AG04450 (cell line): ENCODE measurements at regions not wholly inside any gene's neighbourhood (a gene's known extent, or its start where the extent isn't known, plus 50 kb on each side); places are given as distances from the start of the nearest gene placed in this dataset.

Experiments
- CTCF ChIA-PET: fragments of 300-600, 350-600 bp; formaldehyde crosslinking; extraction: SDS; loops from one replicate; lab custom pipeline; 2022; ENCODE audit warnings: antibody characterized with exemption, inconsistent platforms; lab: Charles Lee
- POLR2A ChIA-PET: fragments of 350-600 bp; formaldehyde crosslinking; extraction: SDS; loops from one replicate; lab custom pipeline; 2021; ENCODE audit warnings: antibody characterized with exemption, inconsistent platforms; lab: Yijun Ruan, JAX
- DNase-seq: peaks from one replicate; pipeline ENCODE4 v3.0.0-alpha.2; 2011; ENCODE audit warnings: low read depth, low spot score
- H3K27ac ChIP-seq: one replicate; pipeline ENCODE4 v1.5.1; 2012; ENCODE audit warnings: low read depth, low read length, control low read depth
- H3K27me3 ChIP-seq: one replicate; pipeline ENCODE4 v1.6.0; 2012; ENCODE audit warnings: low read length; ENCODE audit not compliant: control insufficient read depth, insufficient read depth
- H3K4me3 ChIP-seq: 2 replicates; pipeline ENCODE4 v1.5.1; 2011; ENCODE audit warnings: mild to moderate bottlenecking, low read depth, low read length, control low read depth
- H3K9me3 ChIP-seq: 2 replicates; pipeline ENCODE4 v1.5.1; 2012; ENCODE audit warnings: low read length; ENCODE audit not compliant: control insufficient read depth, insufficient read depth
- CTCF ChIP-seq: IDR thresholded peaks from 2 replicates; pipeline ENCODE4 v1.5.1; 2011; ENCODE audit warnings: low read depth, low read length, control low read depth, inconsistent platforms

DNA sequence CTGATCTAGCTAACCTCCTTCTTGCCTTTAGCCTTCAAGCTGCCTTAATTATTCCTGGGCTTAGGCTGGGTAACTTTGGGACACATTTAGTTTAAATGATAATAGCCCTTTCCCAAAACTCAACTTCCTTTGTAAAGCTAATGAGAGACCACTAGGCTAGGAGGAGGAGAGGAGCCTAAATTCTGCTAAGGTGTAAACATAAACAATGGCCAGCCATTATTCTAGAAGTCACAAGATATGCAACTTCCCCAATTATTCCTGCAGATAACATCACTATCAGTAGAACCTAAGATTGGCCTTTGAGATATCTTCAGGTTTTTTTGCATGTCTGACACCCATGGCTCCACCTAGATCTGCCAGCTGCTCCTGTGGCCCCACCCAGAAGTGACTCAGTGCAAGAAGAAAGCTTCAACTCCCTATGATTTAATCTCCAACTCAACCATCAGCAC lies 131.2 kb upstream of the FAM20A start:
- Histone ChIP-seq H3K4me3 (no peak overlapping the region), H3K27ac (no peak overlapping the region), H3K9me3 (no peaks in the 10 kb centered on the region), H3K27me3 (peaks cover 4% of the 10 kb centered on the region)
- ChIA-PET POLR2A (no interaction called here), CTCF (no interaction called here)
- no peak for TF ChIP-seq CTCF
- DNase-seq, result no peak

GRCh38 chr17:68731465-68731864 lies 130.3 kb upstream of the FAM20A start:
- no peak for TF ChIP-seq CTCF
- Histone ChIP-seq H3K9me3 (no peaks in the 10 kb centered on the region), H3K4me3 (no peak overlapping the region), H3K27ac (no peak overlapping the region), H3K27me3 (peaks cover 4% of the 10 kb centered on the region)
- CTCF ChIA-PET, result no interaction called here
- no peak for DNase-seq
- POLR2A ChIA-PET, result no interaction called here

GRCh38 chr17:68719431-68719830 lies 118.3 kb upstream of the FAM20A start:
- H3K27ac ChIP-seq, result no peak overlapping the region
- TF ChIP-seq CTCF, result no peak
- H3K4me3 ChIP-seq, result no peak overlapping the region
- peaks cover 2% of the 10 kb centered on the region for H3K27me3 ChIP-seq
- DNase-seq, result no peak
- ChIA-PET CTCF (no interaction called here), POLR2A (no interaction called here)
- H3K9me3 ChIP-seq, result no peaks in the 10 kb centered on the region

DNA sequence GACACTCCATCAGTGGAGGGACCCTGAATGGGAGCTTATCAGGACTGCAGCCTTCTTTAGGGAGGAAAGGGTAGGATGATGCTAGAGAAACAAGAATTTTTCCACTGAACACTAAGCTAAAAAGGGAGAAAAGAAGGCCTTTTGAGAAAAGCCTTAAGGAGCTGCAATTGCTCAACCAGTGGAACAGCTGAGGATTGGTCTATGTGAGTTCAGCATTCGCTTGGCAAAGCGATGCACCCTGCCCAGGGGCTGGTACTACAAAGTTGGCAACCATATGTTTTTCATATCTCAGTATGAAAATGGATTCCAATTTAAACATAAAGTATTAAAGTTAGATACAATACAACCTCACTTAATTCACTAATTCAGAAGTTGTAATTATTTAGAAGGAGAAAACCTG lies 117.8 kb upstream of the FAM20A start:
- ChIA-PET CTCF (no interaction called here), POLR2A (no interaction called here)
- no peak overlapping the region for H3K27ac ChIP-seq
- H3K27me3 ChIP-seq, result peaks cover 2% of the 10 kb centered on the region
- DNase-seq, result no peak
- no peaks in the 10 kb centered on the region for H3K9me3 ChIP-seq
- no peak for TF ChIP-seq CTCF
- H3K4me3 ChIP-seq, result no peak overlapping the region

- peaks cover under 1% of the 10 kb centered on the region for H3K27me3 ChIP-seq
- ChIA-PET CTCF (interaction anchor here (0.7 kb wide), 2 partner anchors 103 to 189 kb away, joined by 3 to 4 read pairs; no protein-coding TSS in a partner anchor), POLR2A (no interaction called here)
- TF ChIP-seq CTCF, result no peak
- no peak overlapping the region for H3K27ac ChIP-seq
- H3K4me3 ChIP-seq, result no peak overlapping the region
- no peak for DNase-seq
- no peaks in the 10 kb centered on the region for H3K9me3 ChIP-seq
These were observed 117.3 kb upstream of the FAM20A start for GRCh38 chr17:68718465-68718864.
